B cell (primary cell): ENCODE measurements at regions not wholly inside any gene's neighbourhood (a gene's known extent, or its start where the extent isn't known, plus 50 kb on each side); places are given as distances from the start of the nearest gene placed in this dataset.

ENCODE experiments used
- ATAC-seq: fragments of 200-7000 bp; cut with Tn5 transposase; one replicate; pipeline ENCODE4 v1.10.0; 2021; ENCODE audit warnings: low read depth, mild to moderate bottlenecking, moderate number of reproducible peaks, moderate library complexity
- CTCF ChIA-PET: fragments of 350-600 bp; sonication (Branson Sonifier 250); formaldehyde crosslinking; loops from one replicate; lab custom pipeline; 2021; ENCODE audit warnings: antibody characterized with exemption, inconsistent platforms; lab: Charles Lee
- POLR2A ChIA-PET: fragments of 350-600 bp; sonication (Branson Sonifier 250); formaldehyde crosslinking; loops from one replicate; lab custom pipeline; 2021; ENCODE audit warnings: antibody characterized with exemption; lab: Charles Lee
- DNase-seq: peaks from one replicate; pipeline ENCODE4 v3.0.0; 2013
- H2AFZ ChIP-seq: 2 replicates; pipeline ENCODE4 v1.6.1; 2012; ENCODE audit warnings: mild to moderate bottlenecking, low read depth, low read length; ENCODE audit not compliant: insufficient read depth, poor library complexity, severe bottlenecking
- H3K27ac ChIP-seq, 2 donors: 1 replicate in 1 of 2; 2 replicates in 1 of 2; pipeline ENCODE4 v1.5.1; 2012 to 2013; ENCODE audit warnings: low read length in 2 of 2, mild to moderate bottlenecking in 2 of 2, moderate library complexity in 1 of 2
- H3K27me3 ChIP-seq, 4 experiments: fragments of 200-600 bp in 1 of 4; sonication (generic) in 1 of 4; replicated peaks in 1 of 4; 1 replicate in 2 of 4; 2 replicates in 2 of 4; pipeline versions ENCODE4 v1.6.1 to v1.7.0; 2013 to 2016; ENCODE audit warnings: low read length in 3 of 4, mild to moderate bottlenecking in 2 of 4, mixed read lengths in 1 of 4, moderate library complexity in 1 of 4; ENCODE audit not compliant: insufficient read depth in 4 of 4, control insufficient read depth in 3 of 4; ENCODE audit errors: control extremely low read depth in 1 of 4
- H3K36me3 ChIP-seq, 2 experiments: replicated peaks in 1 of 2; 1 replicate in 1 of 2; 2 replicates in 1 of 2; pipeline versions ENCODE4 v1.6.1 to v1.7.1; 2013; ENCODE audit warnings: low read length in 1 of 2; ENCODE audit not compliant: insufficient read depth in 2 of 2, control insufficient read depth in 1 of 2; ENCODE audit errors: control extremely low read depth in 1 of 2, extremely low read depth in 1 of 2
- H3K4me1 ChIP-seq, 2 donors: fragments of 200-600 bp in 1 of 2; sonication (generic) in 1 of 2; 1 replicate in 1 of 2; 2 replicates in 1 of 2; pipeline versions ENCODE4 v1.5.1 to v1.6.1; 2013 to 2017; ENCODE audit warnings: low read length in 2 of 2; ENCODE audit not compliant: control insufficient read depth in 2 of 2, insufficient read depth in 2 of 2
- H3K4me2 ChIP-seq: replicated peaks from 2 replicates; pipeline ENCODE3; 2012; ENCODE audit warnings: mild to moderate bottlenecking, low read depth, low read length; ENCODE audit not compliant: poor library complexity, severe bottlenecking
- H3K4me3 ChIP-seq, 5 experiments: fragments of 200-600 bp in 1 of 5; sonication (generic) in 1 of 5; 1 replicate in 3 of 5; 2 replicates in 2 of 5; pipeline versions ENCODE4 v1.5.1 to v1.7.0; 2011 to 2016; ENCODE audit warnings: low read length in 4 of 5, mild to moderate bottlenecking in 4 of 5, low read depth in 2 of 5, control low read depth in 1 of 5, moderate library complexity in 1 of 5; ENCODE audit not compliant: insufficient read depth in 1 of 5; ENCODE audit errors: control extremely low read depth in 1 of 5, extremely low read depth in 1 of 5
- H3K79me2 ChIP-seq: fragments of 200-600 bp; sonication (generic); one replicate; pipeline ENCODE4 v1.6.0; 2016; ENCODE audit warnings: low read length; ENCODE audit not compliant: control insufficient read depth, insufficient read depth
- H3K9ac ChIP-seq: fragments of 200-600 bp; sonication (generic); 2 replicates; pipeline ENCODE4 v1.6.1; 2017; ENCODE audit warnings: mild to moderate bottlenecking, low read length, moderate library complexity
- H3K9me3 ChIP-seq, 3 donors: one replicate each; pipeline versions ENCODE4 v1.6.1 to v1.7.1; 2013; ENCODE audit warnings: low read length in 2 of 3; ENCODE audit not compliant: control insufficient read depth in 2 of 3, insufficient read depth in 1 of 3; ENCODE audit errors: control extremely low read depth in 1 of 3
- H4K20me1 ChIP-seq: 2 replicates; pipeline ENCODE4 v1.6.0; 2012; ENCODE audit warnings: mild to moderate bottlenecking, low read length; ENCODE audit not compliant: insufficient read depth, control insufficient read depth, poor library complexity, severe bottlenecking
- H3K27ac Mint-ChIP-seq: one replicate; pipeline ENCODE4 v1.8.0; 2021; ENCODE audit warnings: mixed read lengths
- H3K27me3 Mint-ChIP-seq: one replicate; pipeline ENCODE4 v1.8.0; 2021; ENCODE audit warnings: mixed read lengths
- H3K4me1 Mint-ChIP-seq: one replicate; pipeline ENCODE4 v1.8.0; 2021; ENCODE audit warnings: mixed read lengths
- H3K4me3 Mint-ChIP-seq: one replicate; pipeline ENCODE4 v1.8.0; 2021; ENCODE audit warnings: mixed read lengths
- H3K9me3 Mint-ChIP-seq: one replicate; pipeline ENCODE4 v1.8.0; 2022; ENCODE audit warnings: mixed read lengths; ENCODE audit not compliant: insufficient read depth
- EZH2 ChIP-seq: IDR thresholded peaks from 2 replicates; pipeline ENCODE4 v1.6.1; 2012; ENCODE audit warnings: borderline replicate concordance, low read depth, mild to moderate bottlenecking, moderate library complexity, low read length; ENCODE audit not compliant: insufficient read depth, poor library complexity, severe bottlenecking
- WGBS: methylation state at CpG from one replicate; pipeline ENCODE4 v1.1.5; 2013; ENCODE audit warnings: missing lambda C conversion rate; ENCODE audit not compliant: insufficient coverage; 5-methylcytosine and 5-hydroxymethylcytosine counted together
- intact Hi-C: fragments of 100-400 bp; cut with micrococcal nuclease; formaldehyde crosslinking; loops from one replicate; pipeline ENCODE4 v1.10.0; 2022
- TF ChIP-seq, protein P1 (sequence below): fragments of 200-600 bp; IDR thresholded peaks from one replicate; pipeline ENCODE4 v1.8.0; 2022; ENCODE audit warnings: antibody characterized with exemption, mild to moderate bottlenecking

DNA sequence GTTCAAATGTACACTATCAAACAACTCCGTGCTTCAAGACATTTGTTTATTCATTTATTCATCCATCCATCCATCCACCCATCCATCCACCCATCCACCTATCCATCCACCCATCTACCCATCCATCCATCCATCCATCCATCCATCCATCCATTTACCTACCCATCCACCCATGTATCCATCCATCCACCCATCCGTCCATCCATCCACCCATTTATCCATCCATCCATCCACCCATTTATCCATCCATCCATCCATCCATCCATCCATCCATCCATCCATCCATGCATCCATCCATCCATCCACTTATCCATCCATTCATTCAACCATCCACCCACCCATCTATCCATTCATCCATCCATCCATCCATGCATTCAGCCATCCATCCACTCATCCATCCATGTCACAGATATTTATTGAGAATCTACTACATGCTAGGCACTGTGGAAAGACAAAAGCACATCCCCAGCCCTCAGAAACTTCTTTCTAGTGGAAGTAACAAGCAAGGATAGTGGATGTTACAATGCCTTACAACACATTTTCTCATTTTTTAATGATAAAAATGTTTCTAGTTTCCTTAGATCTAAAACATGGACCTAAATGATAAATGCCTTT, 237.6 kb downstream of the ZNF536 start:
- no peaks in the 10 kb centered on the region for H3K9me3 Mint-ChIP-seq
- ChIA-PET POLR2A (no interaction called here), CTCF (no interaction called here)
- H2AFZ ChIP-seq = no peak overlapping the region
- no peaks in the 10 kb centered on the region for H3K27me3 ChIP-seq
- no peak for ATAC-seq
- no peak for TF ChIP-seq EZH2
- TF ChIP-seq, protein P1, sequence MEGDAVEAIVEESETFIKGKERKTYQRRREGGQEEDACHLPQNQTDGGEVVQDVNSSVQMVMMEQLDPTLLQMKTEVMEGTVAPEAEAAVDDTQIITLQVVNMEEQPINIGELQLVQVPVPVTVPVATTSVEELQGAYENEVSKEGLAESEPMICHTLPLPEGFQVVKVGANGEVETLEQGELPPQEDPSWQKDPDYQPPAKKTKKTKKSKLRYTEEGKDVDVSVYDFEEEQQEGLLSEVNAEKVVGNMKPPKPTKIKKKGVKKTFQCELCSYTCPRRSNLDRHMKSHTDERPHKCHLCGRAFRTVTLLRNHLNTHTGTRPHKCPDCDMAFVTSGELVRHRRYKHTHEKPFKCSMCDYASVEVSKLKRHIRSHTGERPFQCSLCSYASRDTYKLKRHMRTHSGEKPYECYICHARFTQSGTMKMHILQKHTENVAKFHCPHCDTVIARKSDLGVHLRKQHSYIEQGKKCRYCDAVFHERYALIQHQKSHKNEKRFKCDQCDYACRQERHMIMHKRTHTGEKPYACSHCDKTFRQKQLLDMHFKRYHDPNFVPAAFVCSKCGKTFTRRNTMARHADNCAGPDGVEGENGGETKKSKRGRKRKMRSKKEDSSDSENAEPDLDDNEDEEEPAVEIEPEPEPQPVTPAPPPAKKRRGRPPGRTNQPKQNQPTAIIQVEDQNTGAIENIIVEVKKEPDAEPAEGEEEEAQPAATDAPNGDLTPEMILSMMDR = no peak
- intact Hi-C loops = no loop called here
- no peak overlapping the region for H3K27ac ChIP-seq
- H3K4me1 Mint-ChIP-seq = no peaks in the 10 kb centered on the region
- no peaks in the 10 kb centered on the region for H3K27me3 Mint-ChIP-seq
- no peak overlapping the region for H3K9ac ChIP-seq
- H3K4me3 ChIP-seq = no peak overlapping the region
- H3K79me2 ChIP-seq = no peaks in the 10 kb centered on the region
- no peak overlapping the region for H3K27ac Mint-ChIP-seq
- H4K20me1 ChIP-seq = no peaks in the 10 kb centered on the region
- H3K36me3 ChIP-seq = no peaks in the 10 kb centered on the region
- H3K4me2 ChIP-seq = no peak overlapping the region
- H3K4me1 ChIP-seq = no peaks in the 10 kb centered on the region
- no peak overlapping the region for H3K4me3 Mint-ChIP-seq
- H3K9me3 ChIP-seq = peaks cover 0 to 7% (median 0%) of the 10 kb centered on the region in 3 donors
- 87% methylated on average over 2 of the region's 2 CpGs for WGBS
- DNase-seq = no peak

DNA sequence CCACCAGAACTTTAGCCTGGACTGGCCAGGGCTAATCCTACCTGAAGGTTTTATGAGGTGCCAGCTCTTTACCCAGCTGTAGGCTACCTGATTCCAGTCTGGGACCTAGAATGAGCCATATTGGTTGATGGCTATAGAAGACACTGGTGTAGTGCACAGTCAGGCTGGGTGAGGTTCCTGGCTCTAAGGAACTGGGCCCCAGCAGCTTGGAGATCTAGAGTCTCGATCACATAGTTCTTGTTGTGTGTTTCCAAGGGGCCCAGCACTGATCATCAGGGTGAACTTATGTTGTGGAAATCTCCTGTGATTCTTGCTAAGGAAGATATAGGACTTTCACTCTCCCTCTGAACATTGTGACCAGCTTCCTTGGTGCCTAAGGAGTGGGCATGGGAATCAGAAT, 236.3 kb downstream of the ZNF536 start:
- intact Hi-C loops = no loop called here
- Histone ChIP-seq H3K27me3 (no peaks in the 10 kb centered on the region), H3K79me2 (no peaks in the 10 kb centered on the region), H3K9ac (no peak overlapping the region), H4K20me1 (no peaks in the 10 kb centered on the region), H3K9me3 (peaks cover 0 to 6% (median 0%) of the 10 kb centered on the region in 3 donors), H3K4me2 (no peak overlapping the region), H3K4me3 (no peak overlapping the region), H3K4me1 (no peaks in the 10 kb centered on the region), H3K27ac (no peak overlapping the region), H3K36me3 (no peaks in the 10 kb centered on the region), H2AFZ (no peak overlapping the region)
- H3K27ac Mint-ChIP-seq = no peak overlapping the region
- WGBS = 63% methylated on average over 1 of the region's 1 CpG
- no peak overlapping the region for H3K4me3 Mint-ChIP-seq
- no peaks in the 10 kb centered on the region for H3K27me3 Mint-ChIP-seq
- ChIA-PET POLR2A (no interaction called here), CTCF (no interaction called here)
- DNase-seq (no peak), ATAC-seq (no peak)
- no peaks in the 10 kb centered on the region for H3K4me1 Mint-ChIP-seq
- TF ChIP-seq, protein P1 = no peak
- TF ChIP-seq EZH2 = no peak
- no peaks in the 10 kb centered on the region for H3K9me3 Mint-ChIP-seq
